HG02885 (cell line): ENCODE measurements at regions not wholly inside any gene's neighbourhood (a gene's known extent, or its start where the extent isn't known, plus 50 kb on each side); places are given as distances from the start of the nearest gene placed in this dataset.
A peak's percentile ranks its signal among the peaks of the same experiment; 100 is the strongest.

Experiments
- ATAC-seq: cut with Tn5 transposase; IDR thresholded peaks from one replicate; pipeline ENCODE4 v1.9.1; 2021; ENCODE audit warnings: mild to moderate bottlenecking; ENCODE audit not compliant: unreplicated experiment, poor library complexity

DNA sequence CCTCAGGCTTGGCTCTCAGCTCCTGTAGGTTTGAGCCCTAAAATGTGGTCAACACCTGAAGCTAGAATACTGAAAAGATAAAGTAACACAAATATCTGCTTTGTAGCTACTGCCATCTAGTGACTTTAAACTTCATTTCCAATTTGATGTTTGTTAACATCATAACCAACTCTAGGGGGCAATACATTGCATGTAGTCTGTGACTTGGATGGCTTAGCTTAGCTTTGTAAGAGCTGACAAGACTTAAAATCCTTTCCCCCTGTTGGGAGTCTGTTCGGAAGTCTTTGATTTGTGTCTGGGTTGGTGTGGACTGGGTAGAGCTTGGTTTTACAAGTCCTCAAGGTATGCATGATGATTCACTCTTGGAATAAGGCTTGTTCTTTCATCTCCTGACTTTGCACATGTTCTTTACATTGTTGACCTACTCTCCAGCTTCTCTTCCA lies 51.7 kb downstream of the SCN11A start:
- ATAC-seq = peak; percentile 90

DNA sequence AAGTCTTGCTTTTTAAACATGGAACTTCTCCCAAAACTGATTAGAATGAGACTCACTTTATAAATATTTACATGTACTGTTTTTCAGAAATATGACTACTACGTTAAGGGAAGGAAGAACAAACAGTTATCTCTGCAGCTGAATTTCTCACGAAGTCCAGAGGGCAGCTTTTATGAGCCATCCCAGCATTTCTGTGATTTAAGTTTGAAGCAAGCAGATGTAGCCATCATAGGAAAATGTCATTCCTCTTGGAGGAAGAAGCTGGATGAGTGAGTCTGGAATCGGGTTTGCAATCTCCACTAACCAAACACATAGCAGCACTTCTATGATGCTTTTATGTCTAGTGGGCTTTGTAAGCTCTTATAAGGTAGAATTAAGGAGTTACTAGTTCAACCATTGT lies 53.7 kb downstream of the SCN11A start:
- no peak for ATAC-seq

DNA sequence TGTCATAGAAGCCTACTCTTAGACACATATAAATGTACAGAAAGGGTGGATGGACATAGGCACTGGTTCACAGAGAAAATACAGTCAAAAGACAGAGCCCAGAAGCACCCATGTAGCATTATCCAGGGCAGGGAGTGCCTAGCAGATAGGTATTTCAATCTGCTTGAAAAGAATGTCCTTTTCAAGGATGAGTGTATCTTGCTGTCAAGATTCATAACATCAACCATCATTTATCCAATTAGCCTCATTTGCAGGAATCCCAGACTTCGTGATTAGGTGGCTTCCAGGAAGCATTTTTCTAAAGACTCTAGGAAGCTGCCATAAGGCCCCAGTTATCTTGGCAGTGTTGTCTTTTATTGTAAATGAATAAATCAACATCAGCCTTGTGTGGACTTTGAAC lies 55.6 kb downstream of the SCN11A start:
- no peak for ATAC-seq

DNA sequence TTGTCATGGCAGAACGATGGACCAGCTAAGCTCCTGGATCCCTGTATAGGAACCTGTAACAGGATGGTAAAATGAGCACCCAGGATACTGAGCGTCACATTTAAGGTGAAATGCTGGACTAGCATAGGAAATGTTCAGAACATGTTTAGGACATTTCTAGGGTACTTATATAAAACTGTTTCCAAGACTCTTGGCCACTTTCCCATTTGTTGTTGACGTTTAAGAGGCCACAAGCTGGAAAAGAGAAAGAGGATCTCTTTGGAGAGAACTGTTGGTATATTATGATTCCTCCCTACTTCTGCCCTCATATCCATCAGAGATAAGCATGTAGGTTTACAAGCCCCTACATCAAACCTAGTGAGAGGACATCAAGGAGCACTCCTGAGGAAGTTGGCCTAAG lies 57.5 kb downstream of the SCN11A start:
- no peak for ATAC-seq

DNA sequence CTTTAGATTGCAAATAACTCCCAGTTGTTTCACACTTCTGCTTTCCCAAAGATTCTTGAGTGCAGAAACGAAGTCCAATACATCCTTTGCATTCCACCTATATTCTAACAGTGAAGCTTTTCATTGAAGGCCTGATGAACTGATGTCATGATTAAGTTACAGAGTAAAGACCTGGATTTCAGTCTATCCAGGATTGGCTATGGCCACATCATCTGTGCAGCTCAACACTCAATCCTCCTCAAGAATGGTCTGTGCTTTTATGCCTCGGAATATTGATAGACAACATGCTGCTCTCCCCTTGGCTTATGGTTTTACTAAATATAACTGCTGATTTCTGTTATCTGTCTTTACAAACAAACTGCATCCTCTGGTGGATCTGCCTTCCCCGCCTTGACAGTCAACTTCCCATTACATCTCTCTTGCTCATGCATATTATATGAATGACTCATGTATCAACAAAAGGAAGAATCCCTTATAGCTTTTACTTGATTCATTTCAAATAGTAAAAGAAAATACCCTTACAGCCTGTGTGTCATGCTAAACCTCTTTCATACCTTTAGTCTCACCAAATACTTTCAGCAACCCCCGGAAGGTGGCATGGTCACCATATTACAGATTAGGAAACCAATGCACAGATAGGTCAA lies 59.5 kb downstream of the SCN11A start:
- no peak for ATAC-seq

DNA sequence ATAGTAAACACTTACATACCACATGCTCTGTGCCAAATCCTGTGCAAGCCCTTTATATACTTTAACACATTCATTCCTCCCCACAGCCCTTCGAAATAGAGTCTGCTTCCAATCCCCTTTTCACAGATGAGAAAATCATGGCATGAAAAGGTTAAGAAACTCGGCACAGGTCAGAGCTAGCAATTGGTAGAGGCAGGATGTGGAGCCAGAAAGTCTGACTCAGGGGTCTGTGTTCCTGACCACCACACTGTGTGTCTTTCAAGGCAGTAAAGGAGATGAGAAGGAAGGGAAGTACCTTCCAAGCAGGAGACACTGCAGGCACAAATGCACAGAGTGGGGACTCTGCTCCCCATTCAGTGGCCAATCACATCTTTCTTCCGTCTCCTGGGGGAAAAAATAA lies 61.1 kb downstream of the SCN11A start:
- no peak for ATAC-seq

DNA sequence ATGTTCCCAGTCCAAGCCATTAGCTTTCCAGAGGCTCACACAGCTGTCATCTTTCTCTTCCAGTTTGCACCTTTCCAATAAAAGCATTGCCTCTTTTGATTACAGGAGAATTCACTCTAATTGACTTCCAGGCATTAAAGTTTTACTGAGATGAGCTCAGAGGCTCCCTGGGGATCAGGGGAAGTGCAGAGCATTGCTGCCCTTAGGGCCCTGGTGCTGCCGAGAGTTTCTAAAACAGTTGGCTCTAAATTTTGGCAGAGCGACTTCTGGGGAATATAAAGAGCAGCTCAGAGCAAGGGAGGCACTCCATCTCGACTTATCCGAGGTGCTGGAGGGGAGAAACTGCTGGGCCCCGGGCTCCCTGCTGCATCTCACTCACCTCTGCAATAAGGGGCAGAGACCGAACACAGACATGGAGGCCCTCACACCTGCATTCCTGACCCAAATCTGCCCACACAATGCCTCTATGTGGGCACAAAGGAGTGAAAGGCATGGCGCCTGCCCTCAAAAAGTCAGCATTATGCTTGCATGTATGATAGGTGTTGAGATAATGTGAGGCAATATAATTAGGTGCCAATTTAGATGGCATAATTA lies 61.7 kb downstream of the SCN11A start:
- no peak for ATAC-seq

DNA sequence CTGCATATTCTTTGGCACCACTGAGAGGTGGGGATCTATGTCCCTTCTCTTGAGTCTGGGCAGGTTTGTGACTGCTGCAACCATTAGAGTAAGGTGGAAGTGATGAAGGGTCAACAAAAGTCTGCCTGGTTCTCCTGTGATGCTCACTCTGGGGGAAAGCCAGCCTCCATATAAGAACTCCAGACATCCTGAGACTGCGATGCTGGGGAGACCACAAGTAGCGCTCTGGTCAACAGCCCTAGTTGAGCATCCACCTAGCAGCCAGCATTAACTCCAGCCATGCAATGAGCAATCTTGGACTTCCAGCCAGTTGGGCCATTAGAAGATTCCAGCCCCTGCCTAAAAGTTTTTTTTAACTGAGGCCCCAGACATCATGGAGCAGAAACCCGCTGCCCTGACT lies 62.8 kb downstream of the SCN11A start:
- ATAC-seq = no peak

DNA sequence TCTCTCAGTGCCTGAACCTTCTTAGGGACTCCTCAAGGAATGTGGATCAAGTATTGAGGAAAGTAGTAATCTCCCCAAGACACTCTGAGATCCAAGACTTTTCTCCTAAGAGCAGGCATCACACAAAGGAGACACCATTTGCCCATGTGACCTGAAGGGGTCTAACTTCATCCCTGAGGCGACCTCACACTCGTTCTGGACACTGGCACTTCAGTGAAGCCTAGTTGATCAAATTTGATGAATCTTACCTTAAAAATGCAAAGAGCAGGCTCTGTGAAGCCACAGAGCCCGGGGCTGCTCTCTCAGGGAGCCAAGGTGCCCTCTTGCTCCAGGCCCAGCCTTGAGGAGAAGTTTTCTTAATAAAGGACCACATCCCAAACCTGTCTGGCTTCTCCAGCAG lies 64.3 kb downstream of the SCN11A start:
- no peak for ATAC-seq

DNA sequence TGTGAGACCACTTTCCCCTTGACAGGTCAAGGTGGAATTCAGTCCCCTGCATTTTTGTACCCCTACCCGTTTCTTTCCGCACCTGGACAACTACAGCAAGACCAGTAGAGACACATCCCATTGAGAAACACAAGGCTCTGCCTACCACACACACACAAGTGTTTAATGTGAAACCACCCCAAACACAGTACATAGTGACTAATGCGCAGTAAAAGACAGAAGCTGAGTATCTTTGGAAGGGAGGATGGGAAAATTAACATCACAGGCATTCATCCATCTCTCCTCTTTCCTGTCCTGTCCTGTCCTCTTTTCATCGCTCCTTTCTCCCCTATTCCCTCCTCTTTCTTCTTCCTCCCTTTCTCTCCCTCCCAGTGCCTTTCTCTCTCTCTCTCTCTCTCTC lies 64.8 kb downstream of the SCN11A start:
- no peak for ATAC-seq

DNA sequence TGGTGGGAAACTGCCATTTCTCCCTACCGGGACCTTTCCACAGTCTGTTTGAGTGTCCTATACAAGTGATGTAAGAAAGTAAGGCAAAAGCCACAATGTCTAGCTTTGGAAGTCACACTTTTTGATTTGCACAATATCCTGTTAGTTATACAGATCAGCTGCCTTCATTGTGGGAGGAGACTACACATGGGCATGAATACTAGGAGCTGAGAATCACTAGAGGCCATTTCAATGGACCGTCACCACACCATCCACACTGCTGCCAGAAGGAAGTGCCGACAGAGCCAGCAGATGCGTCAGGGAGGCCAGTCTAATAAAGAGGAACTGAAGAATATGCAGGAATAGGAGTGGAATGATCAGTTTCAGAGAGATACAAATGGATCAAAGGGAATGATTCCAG lies 65.8 kb downstream of the SCN11A start:
- no peak for ATAC-seq

DNA sequence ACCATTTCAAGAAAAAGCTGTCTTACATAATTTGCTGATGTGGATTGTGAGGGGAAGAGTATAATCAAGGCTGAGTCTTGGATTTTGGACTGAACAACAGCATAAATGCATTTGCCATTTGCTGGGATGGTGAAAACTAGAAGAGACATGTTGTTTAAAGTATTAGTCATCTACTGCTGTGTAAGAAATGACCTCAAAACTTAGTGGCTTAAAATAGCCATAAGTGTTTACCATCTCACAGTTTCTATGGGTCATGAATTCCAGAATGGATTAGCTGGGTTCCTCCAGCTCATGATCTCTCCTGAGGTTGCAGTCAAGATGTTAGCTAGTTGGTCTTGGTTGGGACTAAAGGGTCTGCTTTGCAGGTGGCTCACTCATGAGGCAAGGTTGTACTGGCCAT lies 66.2 kb downstream of the SCN11A start:
- no peak for ATAC-seq

DNA sequence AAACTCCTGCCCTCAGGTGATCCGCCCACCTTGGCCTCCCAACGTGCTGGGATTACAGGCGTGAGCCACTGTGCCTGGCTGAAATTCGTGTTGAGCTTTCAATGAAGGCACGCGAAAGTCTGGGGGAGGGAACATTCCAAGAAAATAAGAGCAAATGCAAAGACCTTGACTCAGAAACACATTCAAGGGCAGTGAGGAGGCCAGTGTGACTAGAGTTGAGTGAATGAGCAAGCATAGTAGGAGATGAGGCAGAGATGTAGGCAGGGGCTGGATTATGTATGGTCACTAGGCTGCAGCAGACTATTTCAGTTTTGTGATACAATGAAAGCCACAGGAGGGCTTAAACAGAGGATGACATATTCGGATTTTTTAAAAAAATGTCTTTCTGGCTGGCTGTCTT lies 67.0 kb downstream of the SCN11A start:
- ATAC-seq = no peak

DNA sequence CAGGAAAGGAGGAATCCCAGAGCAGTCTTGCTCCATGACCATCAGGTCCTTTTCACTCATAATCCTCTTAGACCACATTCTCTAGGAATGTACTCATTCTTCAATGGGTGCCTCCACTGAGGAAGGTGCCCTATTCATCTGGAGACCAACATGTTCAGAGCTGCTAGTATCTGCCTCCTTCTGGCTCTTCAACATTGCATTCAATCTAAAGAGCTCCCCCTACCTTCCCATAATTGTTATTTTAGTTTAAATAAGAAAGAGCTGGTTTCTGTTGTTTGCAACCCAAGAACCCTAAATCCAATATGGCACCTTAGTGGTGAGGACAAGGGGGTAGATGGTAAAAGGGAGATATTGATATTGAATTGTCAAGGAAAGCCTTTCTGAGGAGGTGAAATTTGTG lies 67.6 kb downstream of the SCN11A start:
- ATAC-seq = no peak

DNA sequence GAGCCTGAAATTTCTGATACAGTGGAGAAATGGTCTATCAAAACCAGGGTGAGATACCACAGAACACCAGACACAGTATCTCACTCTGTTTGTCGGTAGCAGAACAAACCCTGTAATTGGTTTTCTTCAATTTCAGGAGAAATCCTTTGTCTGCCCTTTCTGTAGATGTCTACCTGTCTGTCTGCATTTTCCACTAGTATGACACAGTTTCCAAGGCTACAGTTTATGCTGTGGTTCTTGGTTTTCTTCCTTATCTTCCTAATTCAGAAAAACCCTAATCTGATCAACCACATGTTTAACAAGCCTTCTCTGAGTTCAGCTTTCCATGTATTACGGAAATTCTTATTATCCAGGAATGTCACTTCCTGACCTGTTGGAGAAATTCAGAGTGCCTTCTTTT lies 70.8 kb downstream of the SCN11A start:
- ATAC-seq = no peak

DNA sequence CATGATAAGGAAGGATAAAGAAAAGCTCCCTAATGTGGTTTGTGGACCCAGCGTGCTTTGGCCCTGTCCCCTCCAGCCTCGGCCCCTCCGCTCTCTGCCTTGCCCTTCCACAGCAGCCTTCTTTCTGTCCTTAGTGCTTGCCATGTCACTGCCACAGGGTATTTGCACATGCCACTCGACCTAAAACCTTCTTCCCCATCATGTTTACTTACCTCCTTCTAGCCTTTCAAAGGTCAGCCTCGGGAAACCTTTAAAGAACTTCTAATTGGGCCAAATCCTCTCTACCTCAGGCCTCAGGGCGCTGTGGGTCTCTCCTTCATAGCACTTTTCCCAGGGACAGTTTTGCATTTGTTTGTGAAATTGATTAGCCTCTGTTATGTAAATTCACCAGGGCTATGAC lies 73.0 kb downstream of the SCN11A start:
- no peak for ATAC-seq

DNA sequence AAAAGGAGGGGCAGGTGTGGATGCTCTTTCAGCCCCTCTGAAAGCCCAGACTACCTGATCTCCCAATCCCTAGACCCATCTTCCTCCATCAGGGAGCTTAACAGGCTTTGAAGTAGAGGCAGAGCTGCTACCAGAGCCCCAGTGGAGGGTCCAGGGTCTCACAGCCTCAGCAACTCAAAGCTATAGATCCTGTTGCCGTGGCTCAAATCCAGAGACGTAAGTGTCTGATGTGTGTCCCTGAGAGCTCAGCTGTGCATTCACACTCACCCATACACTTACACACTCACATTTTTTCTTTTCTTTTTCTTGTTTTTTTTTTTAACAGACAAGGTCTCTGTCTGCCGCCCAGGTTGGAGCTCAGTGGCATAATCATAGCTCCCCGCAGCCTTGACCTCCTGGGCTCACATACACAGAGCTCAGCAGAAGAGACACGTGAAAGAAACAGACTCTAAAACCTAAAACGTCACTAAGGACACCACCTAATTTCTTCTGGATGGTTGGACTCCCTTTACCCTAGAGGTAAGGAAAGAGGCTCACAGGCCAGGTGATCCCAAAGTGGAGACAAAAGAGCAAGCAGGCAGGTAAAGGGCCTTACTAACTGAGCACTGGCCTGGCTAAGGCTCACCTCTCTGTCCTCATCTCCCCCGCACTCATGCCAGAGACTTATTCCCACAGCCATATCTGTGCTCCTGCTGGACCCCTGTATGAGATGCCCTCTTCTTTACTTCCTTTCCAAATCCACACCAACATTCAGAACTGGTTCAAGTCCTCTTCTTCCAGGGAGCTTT lies 80.7 kb downstream of the SCN11A start:
- no peak for ATAC-seq

DNA sequence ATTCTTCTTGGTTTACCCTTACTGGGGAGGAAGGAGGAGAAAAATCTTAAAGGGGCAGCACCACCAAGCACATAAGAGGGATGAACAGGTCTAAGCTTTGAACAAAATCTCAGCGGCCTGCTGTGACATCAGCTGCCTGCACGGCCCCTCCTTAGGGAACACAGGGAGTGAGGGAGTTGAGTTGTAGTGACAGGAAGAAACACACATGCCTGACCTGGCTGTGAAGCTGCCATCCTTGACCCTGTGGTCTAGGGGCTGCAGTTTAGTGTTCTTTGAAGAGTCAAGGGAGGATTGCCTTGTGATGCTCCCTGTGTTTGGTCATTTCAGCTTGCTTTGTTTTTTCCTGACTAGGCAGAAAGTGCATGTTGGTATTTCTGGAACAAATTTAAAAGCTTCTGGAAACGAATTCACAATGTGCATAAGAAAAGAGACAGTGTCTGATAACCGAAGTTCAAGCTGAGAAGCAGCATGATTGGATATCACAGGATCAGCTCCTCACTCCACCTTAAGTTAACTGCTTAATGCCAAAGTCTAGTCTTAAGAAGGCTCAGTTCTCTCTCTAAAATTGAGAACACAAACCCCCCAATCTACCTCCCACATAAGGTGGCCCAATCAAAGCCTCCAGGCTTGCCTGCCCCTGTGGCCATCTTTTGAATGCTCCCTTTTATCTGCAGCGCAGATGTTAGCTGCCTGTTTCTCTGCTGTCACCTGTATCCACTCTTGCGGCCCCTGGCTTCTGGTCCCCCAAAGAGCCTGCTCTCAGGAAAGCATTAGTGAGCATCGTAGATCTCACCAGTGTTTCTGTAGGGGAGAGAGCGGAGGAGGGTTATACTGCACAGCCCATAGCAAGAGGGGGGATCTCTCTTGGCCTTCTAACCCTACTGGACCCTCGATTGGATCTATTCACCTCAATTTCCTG lies 82.2 kb downstream of the SCN11A start:
- no peak for ATAC-seq

DNA sequence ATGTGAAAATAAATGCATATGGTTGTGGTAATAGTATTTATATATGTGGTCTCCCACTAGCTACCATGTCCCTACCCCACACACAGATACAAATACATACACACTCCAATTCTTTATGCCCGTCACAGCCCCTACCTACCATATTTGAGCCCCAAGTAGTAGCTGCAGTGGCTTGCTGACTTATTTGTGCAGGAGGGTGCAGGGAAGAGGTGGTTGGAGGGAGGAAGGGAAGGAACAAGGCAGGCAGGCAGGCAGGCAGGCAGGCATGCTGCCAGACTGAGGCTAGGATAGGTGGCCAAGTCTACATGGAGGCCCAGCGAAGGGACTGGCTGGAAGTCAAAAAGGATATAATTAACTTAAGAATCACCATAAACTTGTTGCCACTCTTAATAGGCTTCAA lies 82.9 kb downstream of the SCN11A start:
- ATAC-seq = no peak

DNA sequence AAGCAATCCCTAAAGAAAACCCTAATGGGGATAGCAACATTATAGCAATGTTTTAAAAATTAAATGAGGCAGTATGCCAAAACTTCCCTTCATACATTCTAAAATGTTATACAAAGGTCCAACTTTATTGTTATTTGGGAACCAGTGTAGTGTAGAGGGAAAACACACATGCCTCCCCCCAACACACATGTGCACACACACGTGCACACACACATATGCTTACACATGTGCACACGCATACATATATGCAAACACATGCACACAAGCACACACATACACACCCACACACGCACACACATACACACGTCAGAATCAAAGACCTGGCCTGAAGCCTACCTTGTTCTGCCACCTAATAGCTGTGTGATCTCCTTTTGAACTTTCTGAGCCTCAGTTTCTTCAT lies 83.3 kb downstream of the SCN11A start:
- ATAC-seq = no peak

DNA sequence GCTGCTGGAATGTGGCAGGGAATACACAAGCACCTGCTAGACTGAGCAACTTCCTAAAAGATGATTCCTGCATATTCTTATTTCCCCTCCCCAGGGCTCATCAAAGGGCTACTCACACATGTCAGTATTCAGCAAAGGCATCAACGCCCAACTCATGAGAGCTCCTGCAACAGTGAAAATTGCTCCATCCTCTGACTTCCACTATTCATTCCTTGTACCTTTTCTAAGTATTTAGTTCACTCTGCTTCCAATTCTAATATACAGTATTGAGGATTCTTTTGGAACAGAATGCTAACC lies 84.1 kb downstream of the SCN11A start:
- no peak for ATAC-seq
